ENCODE measurements at regions not wholly inside any gene's neighbourhood (a gene's known extent, or its start where the extent isn't known, plus 50 kb on each side); places are given as distances from the start of the nearest gene placed in this dataset.

GRCh38 chr2:217165547-217165946, 305.7 kb upstream of the TNP1 start:
- H3K27ac Mint-ChIP-seq (ENCODE audit: unreplicated experiment) = no peak overlapping the region
- DNase-seq (ENCODE audit: low read depth) = no peak
- no peak overlapping the region for H3K4me3 Mint-ChIP-seq (ENCODE audit: unreplicated experiment)
- Histone ChIP-seq H3K79me2 (ENCODE audit: insufficient read depth, low read length) (no peaks in the 10 kb centered on the region), H2AFZ (ENCODE audit: low read depth, low read length) (no peak overlapping the region), H3K36me3 (ENCODE audit: insufficient read depth, low read length) (no peaks in the 10 kb centered on the region), H3K9ac (ENCODE audit: low read length) (no peak overlapping the region), H3K27me3 (ENCODE audit: insufficient read depth, low read length) (no peaks in the 10 kb centered on the region), H3K4me2 (ENCODE audit: low read length) (no peak overlapping the region), H3K27ac (ENCODE audit: low read depth, low read length) (no peak overlapping the region), H3K4me3 (ENCODE audit: insufficient read depth, low read depth, low read length) (no peak overlapping the region), H3K4me1 (ENCODE audit: insufficient read depth, low read length) (peaks cover 9% of the 10 kb centered on the region), H4K20me1 (ENCODE audit: insufficient read depth, low read length) (no peaks in the 10 kb centered on the region), H3K9me3 (ENCODE audit: insufficient read depth, low read depth, low read length) (no peaks in the 10 kb centered on the region)
- no peak for FAIRE-seq
- peaks cover 3% of the 10 kb centered on the region for H3K9me3 Mint-ChIP-seq (ENCODE audit: unreplicated experiment)
- H3K4me1 Mint-ChIP-seq (ENCODE audit: low read depth, unreplicated experiment) = peaks cover 26% of the 10 kb centered on the region
- peaks cover 2% of the 10 kb centered on the region for H3K36me3 Mint-ChIP-seq (ENCODE audit: low read depth, unreplicated experiment)
- H3K27me3 Mint-ChIP-seq (ENCODE audit: low read depth, unreplicated experiment) = no peaks in the 10 kb centered on the region
- no peak for TF ChIP-seq EZH2 (IDR thresholded peaks at IDR 0.05; ENCODE audit: insufficient read depth, low read length)
- no peak for TF ChIP-seq CTCF (IDR thresholded peaks at IDR 0.05; ENCODE audit: insufficient read depth, low read depth, low read length)

GRCh38 chr2:217163987-217164386, 304.1 kb upstream of the TNP1 start:
- H3K27me3 ChIP-seq (ENCODE audit: insufficient read depth, low read length) = no peaks in the 10 kb centered on the region
- H2AFZ ChIP-seq (ENCODE audit: low read depth, low read length) = peak overlapping the region; percentile 9
- FAIRE-seq (no peak), DNase-seq (ENCODE audit: low read depth) (no peak)
- Mint-ChIP-seq H3K9me3 (ENCODE audit: unreplicated experiment) (no peaks in the 10 kb centered on the region), H3K4me1 (ENCODE audit: low read depth, unreplicated experiment) (peaks cover 28% of the 10 kb centered on the region), H3K27me3 (ENCODE audit: low read depth, unreplicated experiment) (no peaks in the 10 kb centered on the region), H3K27ac (ENCODE audit: unreplicated experiment) (peak overlapping the region; percentile 13), H3K36me3 (ENCODE audit: low read depth, unreplicated experiment) (peaks cover 2% of the 10 kb centered on the region), H3K4me3 (ENCODE audit: unreplicated experiment) (no peak overlapping the region)
- H3K4me1 ChIP-seq (ENCODE audit: insufficient read depth, low read length) = peaks cover 9% of the 10 kb centered on the region
- no peaks in the 10 kb centered on the region for H3K36me3 ChIP-seq (ENCODE audit: insufficient read depth, low read length)
- TF ChIP-seq EZH2 (IDR thresholded peaks at IDR 0.05; ENCODE audit: insufficient read depth, low read length) (no peak), CTCF (IDR thresholded peaks at IDR 0.05; ENCODE audit: insufficient read depth, low read depth, low read length) (no peak)
- H3K79me2 ChIP-seq (ENCODE audit: insufficient read depth, low read length) = no peaks in the 10 kb centered on the region
- H3K4me2 ChIP-seq (ENCODE audit: low read length) = no peak overlapping the region
- H3K4me3 ChIP-seq (ENCODE audit: insufficient read depth, low read depth, low read length) = no peak overlapping the region
- no peak overlapping the region for H3K27ac ChIP-seq (ENCODE audit: low read depth, low read length)
- no peaks in the 10 kb centered on the region for H4K20me1 ChIP-seq (ENCODE audit: insufficient read depth, low read length)
- no peak overlapping the region for H3K9ac ChIP-seq (ENCODE audit: low read length)
- H3K9me3 ChIP-seq (ENCODE audit: insufficient read depth, low read depth, low read length) = no peaks in the 10 kb centered on the region

GRCh38 chr2:217162533-217162932, 302.7 kb upstream of the TNP1 start:
- Histone ChIP-seq H3K4me2 (ENCODE audit: low read length) (peak overlapping the region; percentile 37), H3K4me1 (ENCODE audit: insufficient read depth, low read length) (peaks cover 9% of the 10 kb centered on the region), H3K4me3 (ENCODE audit: insufficient read depth, low read depth, low read length) (no peak overlapping the region), H2AFZ (ENCODE audit: low read depth, low read length) (peak overlapping the region; percentile 10), H3K27me3 (ENCODE audit: insufficient read depth, low read length) (no peaks in the 10 kb centered on the region), H3K79me2 (ENCODE audit: insufficient read depth, low read length) (no peaks in the 10 kb centered on the region), H4K20me1 (ENCODE audit: insufficient read depth, low read length) (no peaks in the 10 kb centered on the region), H3K9ac (ENCODE audit: low read length) (no peak overlapping the region), H3K27ac (ENCODE audit: low read depth, low read length) (peak overlapping the region; percentile 33), H3K36me3 (ENCODE audit: insufficient read depth, low read length) (no peaks in the 10 kb centered on the region), H3K9me3 (ENCODE audit: insufficient read depth, low read depth, low read length) (no peaks in the 10 kb centered on the region)
- Mint-ChIP-seq H3K9me3 (ENCODE audit: unreplicated experiment) (peaks cover 2% of the 10 kb centered on the region), H3K27ac (ENCODE audit: unreplicated experiment) (peak overlapping the region; percentile 96), H3K4me1 (ENCODE audit: low read depth, unreplicated experiment) (peaks cover 28% of the 10 kb centered on the region), H3K4me3 (ENCODE audit: unreplicated experiment) (no peak overlapping the region), H3K27me3 (ENCODE audit: low read depth, unreplicated experiment) (peaks cover 7% of the 10 kb centered on the region), H3K36me3 (ENCODE audit: low read depth, unreplicated experiment) (peaks cover 4% of the 10 kb centered on the region)
- DNase-seq (ENCODE audit: low read depth) (peak; percentile 98), FAIRE-seq (peak; percentile 90)
- TF ChIP-seq CTCF (IDR thresholded peaks at IDR 0.05; ENCODE audit: insufficient read depth, low read depth, low read length) = no peak
- TF ChIP-seq EZH2 (IDR thresholded peaks at IDR 0.05; ENCODE audit: insufficient read depth, low read length) = no peak
